ENCODE measurements at regions not wholly inside any gene's neighbourhood (a gene's known extent, or its start where the extent isn't known, plus 50 kb on each side); places are given as distances from the start of the nearest gene placed in this dataset.

DNA sequence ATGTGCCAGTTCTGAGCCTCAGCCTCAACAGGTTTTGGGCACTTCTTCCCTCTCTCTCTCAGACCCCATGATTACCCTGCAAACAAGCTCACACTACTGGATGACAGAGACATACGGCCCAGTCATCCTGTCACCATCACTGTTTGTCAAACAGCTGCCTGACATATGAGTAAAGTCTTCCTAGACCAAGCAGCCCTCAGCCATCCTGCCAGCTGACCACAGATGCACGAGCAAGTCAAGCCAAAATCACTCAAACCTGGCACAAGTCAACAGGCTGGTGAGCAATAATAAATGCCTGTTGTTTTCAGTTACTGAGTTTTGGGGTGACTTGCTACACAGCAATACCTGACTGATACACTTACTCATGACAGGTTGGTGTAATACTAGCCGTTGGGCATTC is 75.5 kb upstream of the KLF7 start:
- TF ChIP-seq GATA3 (IDR thresholded peaks at IDR 0.05; ENCODE audit: low read depth, low read length) (no peak), GATA2 (IDR thresholded peaks at IDR 0.05; ENCODE audit: low read depth, low read length) (no peak)
